HEK293 (cell line): ENCODE measurements at regions not wholly inside any gene's neighbourhood (a gene's known extent, or its start where the extent isn't known, plus 50 kb on each side); places are given as distances from the start of the nearest gene placed in this dataset.

Experiments used
- CTCF ChIA-PET: fragments of 350-600 bp; formaldehyde crosslinking; extraction: SDS; loops from one replicate; lab custom pipeline; 2021; ENCODE audit warnings: antibody characterized with exemption; lab: Yijun Ruan, JAX
- POLR2A ChIA-PET: fragments of 300-600 bp; formaldehyde crosslinking; extraction: SDS; loops from one replicate; lab custom pipeline; 2020; ENCODE audit warnings: antibody characterized with exemption, inconsistent platforms; lab: Yijun Ruan, JAX
- H3K27ac ChIP-seq: fragments of 200-500 bp; sonication (Bioruptor generic); 2 replicates; pipeline ENCODE4 v1.5.1; 2014; ENCODE audit warnings: low read depth, low read length, control low read depth, inconsistent platforms; ENCODE audit errors: extremely low read depth
- H3K36me3 ChIP-seq, 2 experiments: fragments of 200-500 bp in 1 of 2; sonication (Bioruptor generic) in 1 of 2; 1 replicate in 1 of 2; 2 replicates in 1 of 2; pipeline ENCODE4 v1.5.1; 2014 to 2017; ENCODE audit warnings: inconsistent platforms in 2 of 2, low read length in 2 of 2; ENCODE audit not compliant: control insufficient read depth in 2 of 2, insufficient read depth in 1 of 2
- H3K4me1 ChIP-seq: fragments of 200-500 bp; sonication (Bioruptor generic); 2 replicates; pipeline ENCODE4 v1.5.1; 2014; ENCODE audit warnings: mild to moderate bottlenecking, low read length, inconsistent platforms; ENCODE audit not compliant: control insufficient read depth, insufficient read depth
- H3K4me3 ChIP-seq: 2 replicates; pipeline ENCODE4 v1.5.1; 2011; ENCODE audit warnings: low read depth, mild to moderate bottlenecking, control low read depth, low read length, moderate library complexity
- H3K9me3 ChIP-seq: fragments of 200-500 bp; sonication (Bioruptor generic); 2 replicates; pipeline ENCODE4 v1.5.1; 2014; ENCODE audit warnings: low read depth, low read length, inconsistent platforms; ENCODE audit not compliant: control insufficient read depth, insufficient read depth
- GFI1B ChIP-seq: fragments of 450-650 bp; formaldehyde crosslinking; IDR thresholded peaks from 2 replicates; pipeline ENCODE4 v1.5.1; 2016; ENCODE audit warnings: missing biosample characterization, missing genetic modification characterization
- KLF7 ChIP-seq: fragments of 450-650 bp; formaldehyde crosslinking; IDR thresholded peaks from 2 replicates; pipeline ENCODE4 v1.5.1; 2016; ENCODE audit warnings: missing biosample characterization, missing genetic modification characterization, borderline replicate concordance
- MEIS1 ChIP-seq: sonication (generic); formaldehyde crosslinking; IDR thresholded peaks from 2 replicates; pipeline ENCODE4 v1.8.1; 2022; ENCODE audit warnings: missing genetic modification reagents, mild to moderate bottlenecking, borderline replicate concordance
- MZF1 ChIP-seq: fragments of 450-650 bp; formaldehyde crosslinking; IDR thresholded peaks from 2 replicates; pipeline ENCODE4 v1.5.1; 2017; ENCODE audit warnings: missing biosample characterization, missing genetic modification characterization, borderline replicate concordance
- PATZ1 ChIP-seq: fragments of 450-650 bp; formaldehyde crosslinking; IDR thresholded peaks from 2 replicates; pipeline ENCODE4 v1.5.1; 2016; ENCODE audit warnings: missing biosample characterization, missing genetic modification characterization
- PRDM6 ChIP-seq: fragments of 450-650 bp; formaldehyde crosslinking; IDR thresholded peaks from 2 replicates; pipeline ENCODE4 v1.5.1; 2017; ENCODE audit warnings: missing biosample characterization, missing genetic modification characterization
- SALL2 ChIP-seq: fragments of 450-650 bp; formaldehyde crosslinking; IDR thresholded peaks from 2 replicates; pipeline ENCODE4 v1.5.0; 2017; ENCODE audit warnings: missing biosample characterization, mild to moderate bottlenecking, missing genetic modification characterization, borderline replicate concordance
- SCRT2 ChIP-seq: fragments of 450-650 bp; formaldehyde crosslinking; IDR thresholded peaks from 2 replicates; pipeline ENCODE4 v1.5.1; 2016; ENCODE audit warnings: missing biosample characterization, missing genetic modification characterization
- SP3 ChIP-seq: fragments of 450-650 bp; formaldehyde crosslinking; IDR thresholded peaks from 2 replicates; pipeline ENCODE4 v1.5.1; 2016; ENCODE audit warnings: missing biosample characterization, missing genetic modification characterization
- SP7 ChIP-seq: fragments of 450-650 bp; formaldehyde crosslinking; IDR thresholded peaks from 2 replicates; pipeline ENCODE4 v1.5.1; 2016; ENCODE audit warnings: missing biosample characterization, missing genetic modification characterization
- ZEB2 ChIP-seq: fragments of 450-650 bp; formaldehyde crosslinking; IDR thresholded peaks from 2 replicates; pipeline ENCODE4 v1.5.1; 2016; ENCODE audit warnings: missing biosample characterization, missing genetic modification characterization
- ZNF157 ChIP-seq: fragments of 450-650 bp; formaldehyde crosslinking; IDR thresholded peaks from 2 replicates; pipeline ENCODE4 v1.5.1; 2016; ENCODE audit warnings: missing biosample characterization, missing genetic modification characterization
- ZNF202 ChIP-seq: fragments of 450-650 bp; formaldehyde crosslinking; IDR thresholded peaks from 2 replicates; pipeline ENCODE4 v1.5.1; 2016; ENCODE audit warnings: missing biosample characterization, missing genetic modification characterization, borderline replicate concordance
- ZNF274 ChIP-seq, 2 experiments: fragments of 200-500 bp in 1 of 2; fragments of 450-650 bp in 1 of 2; sonication (Bioruptor generic) in 1 of 2; formaldehyde crosslinking in 1 of 2; IDR thresholded peaks; 2 replicates each; pipeline versions ENCODE4 v1.5.1 to v1.6.1; 2014 to 2016; ENCODE audit warnings: borderline replicate concordance in 1 of 2, inconsistent platforms in 1 of 2, low read length in 1 of 2, missing biosample characterization in 1 of 2, missing genetic modification characterization in 1 of 2
- ZNF324 ChIP-seq: fragments of 450-650 bp; formaldehyde crosslinking; IDR thresholded peaks from 2 replicates; pipeline ENCODE4 v1.5.1; 2016; ENCODE audit warnings: missing biosample characterization, missing genetic modification characterization
- ZNF433 ChIP-seq: fragments of 450-650 bp; formaldehyde crosslinking; IDR thresholded peaks from 2 replicates; pipeline ENCODE4 v1.5.1; 2016; ENCODE audit warnings: missing biosample characterization, missing genetic modification characterization, low read depth
- ZNF624 ChIP-seq: fragments of 450-650 bp; formaldehyde crosslinking; IDR thresholded peaks from 2 replicates; pipeline ENCODE4 v1.5.1; 2017; ENCODE audit warnings: missing biosample characterization, missing genetic modification characterization
- ZNF747 ChIP-seq: fragments of 450-650 bp; formaldehyde crosslinking; IDR thresholded peaks from 2 replicates; pipeline ENCODE4 v1.5.1; 2016; ENCODE audit warnings: missing biosample characterization, missing genetic modification characterization
- ZSCAN16 ChIP-seq: fragments of 450-650 bp; formaldehyde crosslinking; IDR thresholded peaks from 2 replicates; pipeline ENCODE4 v1.5.1; 2016; ENCODE audit warnings: missing biosample characterization, missing genetic modification characterization

- TF ChIP-seq ZNF157 (tag by site-specific recombination) (no peak), KLF7 (no peak), SALL2 (tag by site-specific recombination) (no peak), PATZ1 (no peak), SP3 (no peak)
- Histone ChIP-seq H3K9me3 (no peaks in the 10 kb centered on the region), H3K4me1 (no peaks in the 10 kb centered on the region), H3K4me3 (no peak overlapping the region), H3K36me3 (no peaks in the 10 kb centered on the region), H3K27ac (no peak overlapping the region)
- ChIA-PET CTCF (interaction anchor here (0.8 kb wide), 1 partner anchor 8 kb away, joined by 4 read pairs; no protein-coding TSS in a partner anchor), POLR2A (no interaction called here)
These were observed 151.0 kb upstream of the PPARGC1A start for GRCh38 chr4:24040811-24041210.

GRCh38 chr4:24033626-24034025, 143.8 kb upstream of the PPARGC1A start:
- ChIA-PET CTCF (interaction anchor here (0.6 to 1.0 kb wide), 3 partner anchors 9 to 760 kb away, joined by 3 read pairs; no protein-coding TSS in a partner anchor), POLR2A (no interaction called here)
- Histone ChIP-seq H3K4me3 (no peak overlapping the region), H3K36me3 (no peaks in the 10 kb centered on the region), H3K27ac (no peak overlapping the region), H3K9me3 (no peaks in the 10 kb centered on the region), H3K4me1 (no peaks in the 10 kb centered on the region)
- TF ChIP-seq ZNF433 (no peak), ZNF202 (no peak), MEIS1 (CRISPR knock-in tag) (no peak), MZF1 (tag by site-specific recombination) (no peak)

- H3K36me3 ChIP-seq = no peaks in the 10 kb centered on the region
- no peaks in the 10 kb centered on the region for H3K9me3 ChIP-seq
- no peak overlapping the region for H3K4me3 ChIP-seq
- H3K27ac ChIP-seq = no peak overlapping the region
- H3K4me1 ChIP-seq = no peaks in the 10 kb centered on the region
- CTCF ChIA-PET = interaction anchor here (0.6 to 1.1 kb wide), 5 partner anchors 18 to 192 kb away, joined by 3 read pairs; no protein-coding TSS in a partner anchor
- POLR2A ChIA-PET = no interaction called here
- TF ChIP-seq GFI1B (no peak), ZNF274 (IDR thresholded peaks at IDR 0.05; ENCODE audit: low read length) (no peak), ZNF274 (tag by site-specific recombination; IDR thresholded peaks at IDR 0.05; ENCODE audit: borderline replicate concordance) (no peak), ZNF433 (no peak), ZEB2 (tag by site-specific recombination) (no peak), ZSCAN16 (tag by site-specific recombination) (no peak), PRDM6 (tag by site-specific recombination) (no peak), ZNF624 (tag by site-specific recombination) (no peak), SP7 (tag by site-specific recombination) (no peak), ZNF747 (tag by site-specific recombination) (no peak), ZNF324 (tag by site-specific recombination) (no peak), SCRT2 (tag by site-specific recombination) (no peak), MZF1 (tag by site-specific recombination) (no peak)
These were observed 142.6 kb upstream of the PPARGC1A start for GRCh38 chr4:24032371-24032989.
